Esophagus squamous epithelium (tissue), 4 donors: ENCODE measurements at regions not wholly inside any gene's neighbourhood (a gene's known extent, or its start where the extent isn't known, plus 50 kb on each side); places are given as distances from the start of the nearest gene placed in this dataset.

Experiments used
- CTCF ChIP-seq, 6 experiments: fragments of 450-650 bp in 4 of 6; fragments of 200-600 bp in 2 of 6; sonication (generic) in 2 of 6; IDR thresholded peaks; one replicate each; pipeline ENCODE4 v1.5.1; 2016 to 2019; ENCODE audit warnings: antibody characterized with exemption in 6 of 6, mild to moderate bottlenecking in 4 of 6, moderate library complexity in 4 of 6
- POLR2A ChIP-seq, 4 donors: fragments of 450-650 bp; IDR thresholded peaks; one replicate each; pipeline ENCODE4 v1.6.1; 2017; ENCODE audit warnings: antibody characterized with exemption in 4 of 4, mild to moderate bottlenecking in 4 of 4, moderate library complexity in 3 of 4

GRCh38 chr11:129505266-129505665, 129.6 kb downstream of the BARX2 start:
- TF ChIP-seq CTCF (IDR thresholded peaks at IDR 0.05): no peak
- no peak for TF ChIP-seq POLR2A (IDR thresholded peaks at IDR 0.05)
